Nephron (organoid): ENCODE measurements at regions not wholly inside any gene's neighbourhood (a gene's known extent, or its start where the extent isn't known, plus 50 kb on each side); places are given as distances from the start of the nearest gene placed in this dataset.

ENCODE experiments used
- H3K27ac Mint-ChIP-seq, 3 experiments: 2 replicates each; pipeline ENCODE4 v1.8.0; 2020; ENCODE audit warnings: mixed read lengths in 3 of 3, mild to moderate bottlenecking in 2 of 3, moderate library complexity in 1 of 3
- H3K27me3 Mint-ChIP-seq: 2 replicates; pipeline ENCODE4 v1.8.0; 2021; ENCODE audit warnings: low read depth, mild to moderate bottlenecking, moderate library complexity, mixed read lengths
- H3K36me3 Mint-ChIP-seq: 2 replicates; pipeline ENCODE4 v1.8.0; 2020; ENCODE audit warnings: low read depth, mixed read lengths
- H3K4me1 Mint-ChIP-seq: 2 replicates; pipeline ENCODE4 v1.8.0; 2020; ENCODE audit warnings: mixed read lengths
- H3K4me3 Mint-ChIP-seq, 3 experiments: 2 replicates each; pipeline ENCODE4 v1.8.0; 2020; ENCODE audit warnings: mild to moderate bottlenecking in 3 of 3, mixed read lengths in 3 of 3, moderate library complexity in 2 of 3
- H3K9me3 Mint-ChIP-seq: 2 replicates; pipeline ENCODE4 v1.8.0; 2020; ENCODE audit warnings: mixed read lengths
- CTCF ChIP-seq, 3 experiments: fragments of 200-600 bp; sonication (generic); IDR thresholded peaks; one replicate each; pipeline ENCODE4 v1.5.0; 2021; ENCODE audit warnings: antibody characterized with exemption in 3 of 3; ENCODE audit not compliant: unreplicated experiment in 3 of 3

GRCh38 chr14:66224492-66225178, 261.5 kb upstream of the CCDC196 start:
- H3K27ac Mint-ChIP-seq = no peak overlapping the region
- H3K4me3 Mint-ChIP-seq = no peak overlapping the region
- H3K9me3 Mint-ChIP-seq = peaks cover 13% of the 10 kb centered on the region
- TF ChIP-seq CTCF (IDR thresholded peaks at IDR 0.05; ENCODE audit: unreplicated experiment in 3 of 3) = no peak
- no peaks in the 10 kb centered on the region for H3K36me3 Mint-ChIP-seq
- H3K27me3 Mint-ChIP-seq = peaks cover 4% of the 10 kb centered on the region
- H3K4me1 Mint-ChIP-seq = no peaks in the 10 kb centered on the region

DNA sequence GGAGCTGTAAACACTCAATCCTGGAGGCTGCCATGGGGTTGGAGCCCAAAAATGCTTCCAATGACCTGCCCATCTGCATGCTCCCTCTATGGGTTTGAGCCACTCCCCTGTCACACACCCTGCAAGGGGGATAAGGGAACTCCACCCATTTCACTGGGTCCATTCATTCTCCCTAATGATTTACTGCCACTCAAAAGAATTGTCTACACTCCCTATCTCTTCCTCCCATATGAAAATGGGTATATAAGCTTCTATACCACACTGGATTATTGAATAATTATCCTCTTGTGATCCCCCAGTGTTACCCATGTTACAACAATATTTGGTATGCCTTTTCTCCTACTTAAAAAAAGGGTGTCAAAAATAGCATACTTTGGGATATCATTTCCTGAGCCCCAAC, 260.8 kb upstream of the CCDC196 start:
- H3K36me3 Mint-ChIP-seq = no peaks in the 10 kb centered on the region
- H3K27me3 Mint-ChIP-seq = peaks cover 4% of the 10 kb centered on the region
- H3K27ac Mint-ChIP-seq = no peak overlapping the region
- no peak for TF ChIP-seq CTCF (IDR thresholded peaks at IDR 0.05; ENCODE audit: unreplicated experiment in 3 of 3)
- H3K4me3 Mint-ChIP-seq = no peak overlapping the region
- peaks cover 13% of the 10 kb centered on the region for H3K9me3 Mint-ChIP-seq
- H3K4me1 Mint-ChIP-seq = peaks cover 1% of the 10 kb centered on the region

- Mint-ChIP-seq H3K36me3 (no peaks in the 10 kb centered on the region), H3K9me3 (peaks cover 11% of the 10 kb centered on the region), H3K4me3 (no peak overlapping the region), H3K4me1 (peaks cover 14% of the 10 kb centered on the region), H3K27ac (no peak overlapping the region), H3K27me3 (peaks cover 11% of the 10 kb centered on the region)
- no peak for TF ChIP-seq CTCF (IDR thresholded peaks at IDR 0.05; ENCODE audit: unreplicated experiment in 3 of 3)
Observed at GRCh38 chr14:66228267-66228970, 257.8 kb upstream of the CCDC196 start.

GRCh38 chr14:66231820-66232219, 254.4 kb upstream of the CCDC196 start:
- TF ChIP-seq CTCF (IDR thresholded peaks at IDR 0.05; ENCODE audit: unreplicated experiment in 3 of 3) = no peak
- H3K36me3 Mint-ChIP-seq = no peaks in the 10 kb centered on the region
- peaks cover 16% of the 10 kb centered on the region for H3K27me3 Mint-ChIP-seq
- no peak overlapping the region for H3K4me3 Mint-ChIP-seq
- peaks cover 5% of the 10 kb centered on the region for H3K9me3 Mint-ChIP-seq
- no peak overlapping the region for H3K27ac Mint-ChIP-seq
- peaks cover 19% of the 10 kb centered on the region for H3K4me1 Mint-ChIP-seq

- Mint-ChIP-seq H3K36me3 (no peaks in the 10 kb centered on the region), H3K4me1 (peaks cover 19% of the 10 kb centered on the region), H3K9me3 (no peaks in the 10 kb centered on the region), H3K27me3 (peaks cover 14% of the 10 kb centered on the region), H3K4me3 (no peak overlapping the region), H3K27ac (peak overlapping the region in 2 of 3 experiments; percentile 3 to 40)
- TF ChIP-seq CTCF (IDR thresholded peaks at IDR 0.05; ENCODE audit: unreplicated experiment in 3 of 3) = no peak
Observed at GRCh38 chr14:66233591-66233990, 252.6 kb upstream of the CCDC196 start.
